ENCODE measurements at regions not wholly inside any gene's neighbourhood (a gene's known extent, or its start where the extent isn't known, plus 50 kb on each side); places are given as distances from the start of the nearest gene placed in this dataset.

- TF ChIP-seq, protein P1, sequence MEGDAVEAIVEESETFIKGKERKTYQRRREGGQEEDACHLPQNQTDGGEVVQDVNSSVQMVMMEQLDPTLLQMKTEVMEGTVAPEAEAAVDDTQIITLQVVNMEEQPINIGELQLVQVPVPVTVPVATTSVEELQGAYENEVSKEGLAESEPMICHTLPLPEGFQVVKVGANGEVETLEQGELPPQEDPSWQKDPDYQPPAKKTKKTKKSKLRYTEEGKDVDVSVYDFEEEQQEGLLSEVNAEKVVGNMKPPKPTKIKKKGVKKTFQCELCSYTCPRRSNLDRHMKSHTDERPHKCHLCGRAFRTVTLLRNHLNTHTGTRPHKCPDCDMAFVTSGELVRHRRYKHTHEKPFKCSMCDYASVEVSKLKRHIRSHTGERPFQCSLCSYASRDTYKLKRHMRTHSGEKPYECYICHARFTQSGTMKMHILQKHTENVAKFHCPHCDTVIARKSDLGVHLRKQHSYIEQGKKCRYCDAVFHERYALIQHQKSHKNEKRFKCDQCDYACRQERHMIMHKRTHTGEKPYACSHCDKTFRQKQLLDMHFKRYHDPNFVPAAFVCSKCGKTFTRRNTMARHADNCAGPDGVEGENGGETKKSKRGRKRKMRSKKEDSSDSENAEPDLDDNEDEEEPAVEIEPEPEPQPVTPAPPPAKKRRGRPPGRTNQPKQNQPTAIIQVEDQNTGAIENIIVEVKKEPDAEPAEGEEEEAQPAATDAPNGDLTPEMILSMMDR (IDR thresholded peaks at IDR 0.05; ENCODE audit: insufficient read depth, low read depth, low read length): no peak
- TF ChIP-seq EZH2 (IDR thresholded peaks at IDR 0.05; ENCODE audit: insufficient read depth, low read length): no peak
Observed at GRCh38 chr2:198973785-198974184, 484.0 kb downstream of the SATB2 start.
